DOHH2 (cell line): ENCODE measurements at regions not wholly inside any gene's neighbourhood (a gene's known extent, or its start where the extent isn't known, plus 50 kb on each side); places are given as distances from the start of the nearest gene placed in this dataset.

ENCODE experiments used
- EZH2phosphoT487 ChIP-seq: fragments of 200-600 bp; sonication (generic); IDR thresholded peaks from 2 replicates; pipeline ENCODE4 v1.6.1; 2017; ENCODE audit warnings: borderline replicate concordance, mild to moderate bottlenecking, antibody characterized with exemption, low read length, moderate library complexity, mixed read lengths
- TF ChIP-seq, protein P1 (sequence below): fragments of 200-600 bp; sonication (generic); IDR thresholded peaks from one replicate; pipeline ENCODE4 v1.5.1; 2014; ENCODE audit warnings: antibody characterized with exemption, mild to moderate bottlenecking, low read depth, low read length; ENCODE audit not compliant: poor library complexity, severe bottlenecking

DNA sequence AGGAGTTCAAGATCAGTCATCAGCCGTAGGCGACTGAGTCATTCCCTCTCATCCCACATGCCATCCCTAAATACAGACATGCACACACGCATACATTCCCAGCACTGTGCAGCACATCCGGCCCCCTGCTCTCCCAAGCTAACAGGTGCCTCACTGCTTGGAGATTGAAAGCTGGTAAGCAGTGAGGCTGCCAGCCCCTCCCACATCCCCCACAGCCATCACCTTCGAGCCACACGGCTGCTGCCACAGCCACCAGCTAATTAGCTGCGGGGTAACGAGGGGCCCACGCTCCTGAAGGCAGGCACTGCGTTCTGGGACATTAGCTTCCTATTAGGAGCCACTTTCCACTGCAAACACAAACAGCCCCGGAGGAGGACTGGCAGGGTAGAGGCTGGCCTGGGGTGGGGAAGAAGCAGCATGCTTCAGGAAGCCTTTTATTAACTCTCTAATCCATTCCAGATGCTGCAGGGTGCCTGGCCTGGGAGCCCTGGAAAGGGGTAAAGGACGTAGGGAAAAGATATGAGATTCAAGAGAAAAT, 179.6 kb downstream of the CCT6B start:
- TF ChIP-seq, protein P1, sequence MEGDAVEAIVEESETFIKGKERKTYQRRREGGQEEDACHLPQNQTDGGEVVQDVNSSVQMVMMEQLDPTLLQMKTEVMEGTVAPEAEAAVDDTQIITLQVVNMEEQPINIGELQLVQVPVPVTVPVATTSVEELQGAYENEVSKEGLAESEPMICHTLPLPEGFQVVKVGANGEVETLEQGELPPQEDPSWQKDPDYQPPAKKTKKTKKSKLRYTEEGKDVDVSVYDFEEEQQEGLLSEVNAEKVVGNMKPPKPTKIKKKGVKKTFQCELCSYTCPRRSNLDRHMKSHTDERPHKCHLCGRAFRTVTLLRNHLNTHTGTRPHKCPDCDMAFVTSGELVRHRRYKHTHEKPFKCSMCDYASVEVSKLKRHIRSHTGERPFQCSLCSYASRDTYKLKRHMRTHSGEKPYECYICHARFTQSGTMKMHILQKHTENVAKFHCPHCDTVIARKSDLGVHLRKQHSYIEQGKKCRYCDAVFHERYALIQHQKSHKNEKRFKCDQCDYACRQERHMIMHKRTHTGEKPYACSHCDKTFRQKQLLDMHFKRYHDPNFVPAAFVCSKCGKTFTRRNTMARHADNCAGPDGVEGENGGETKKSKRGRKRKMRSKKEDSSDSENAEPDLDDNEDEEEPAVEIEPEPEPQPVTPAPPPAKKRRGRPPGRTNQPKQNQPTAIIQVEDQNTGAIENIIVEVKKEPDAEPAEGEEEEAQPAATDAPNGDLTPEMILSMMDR = no peak
- TF ChIP-seq EZH2phosphoT487 = no peak
